Activated B cell treated with CpG ODN at 0.5 μM for 24 hours (primary cell): ENCODE measurements at regions not wholly inside any gene's neighbourhood (a gene's known extent, or its start where the extent isn't known, plus 50 kb on each side); places are given as distances from the start of the nearest gene placed in this dataset.

Experiments
- ATAC-seq: fragments of 200-7000 bp; cut with Tn5 transposase; one replicate; pipeline ENCODE4 v1.10.0; 2021; ENCODE audit warnings: low read depth, mild to moderate bottlenecking, moderate library complexity
- CTCF ChIA-PET: fragments of 350-600 bp; sonication (Branson Sonifier 250); formaldehyde crosslinking; loops from one replicate; lab custom pipeline; 2021; ENCODE audit warnings: antibody characterized with exemption; lab: Charles Lee
- POLR2A ChIA-PET: fragments of 350-600 bp; sonication (Branson Sonifier 250); formaldehyde crosslinking; loops from one replicate; lab custom pipeline; 2021; ENCODE audit warnings: antibody characterized with exemption; lab: Charles Lee
- DNase-seq: peaks from one replicate; pipeline ENCODE4 v3.0.0; 2022
- H3K27ac Mint-ChIP-seq: one replicate; pipeline ENCODE4 v1.8.0; 2020; ENCODE audit warnings: mixed read lengths
- H3K27me3 Mint-ChIP-seq: one replicate; pipeline ENCODE4 v1.8.0; 2021; ENCODE audit warnings: mixed read lengths
- H3K36me3 Mint-ChIP-seq: one replicate; pipeline ENCODE4 v1.8.0; 2021; ENCODE audit warnings: low read depth, mixed read lengths
- H3K4me1 Mint-ChIP-seq: one replicate; pipeline ENCODE4 v1.8.0; 2021; ENCODE audit warnings: mixed read lengths
- H3K4me3 Mint-ChIP-seq: one replicate; pipeline ENCODE4 v1.8.0; 2020; ENCODE audit warnings: mild to moderate bottlenecking, mixed read lengths
- H3K9me3 Mint-ChIP-seq: one replicate; pipeline ENCODE4 v1.8.0; 2020; ENCODE audit warnings: mixed read lengths
- CTCF ChIP-seq: fragments of 200-600 bp; IDR thresholded peaks from one replicate; pipeline ENCODE4 v1.8.0; 2022; ENCODE audit warnings: antibody characterized with exemption, mild to moderate bottlenecking
- intact Hi-C: fragments of 100-400 bp; cut with micrococcal nuclease; formaldehyde crosslinking; loops from one replicate; pipeline ENCODE4 v1.15.1; 2024

- Mint-ChIP-seq H3K36me3 (no peaks in the 10 kb centered on the region), H3K4me3 (no peak overlapping the region), H3K27ac (no peak overlapping the region), H3K27me3 (no peaks in the 10 kb centered on the region), H3K4me1 (no peaks in the 10 kb centered on the region), H3K9me3 (no peaks in the 10 kb centered on the region)
- POLR2A ChIA-PET, result interaction anchor here (0.8 kb wide), 1 partner anchor 14 kb away, joined by 3 read pairs; no protein-coding TSS in a partner anchor
- DNase-seq, result no peak
- no peak for TF ChIP-seq CTCF
- no peak for ATAC-seq
- CTCF ChIA-PET, result no interaction called here
- intact Hi-C loops, result no loop called here
These were observed 333.4 kb downstream of the BCKDHB start for GRCh38 chr6:80439721-80440470.

- Mint-ChIP-seq H3K4me1 (no peaks in the 10 kb centered on the region), H3K27me3 (no peaks in the 10 kb centered on the region), H3K9me3 (no peaks in the 10 kb centered on the region), H3K36me3 (no peaks in the 10 kb centered on the region), H3K27ac (no peak overlapping the region), H3K4me3 (no peak overlapping the region)
- ChIA-PET CTCF (no interaction called here), POLR2A (no interaction called here)
- DNase-seq (no peak), ATAC-seq (no peak)
- intact Hi-C loops, result no loop called here
- no peak for TF ChIP-seq CTCF
These were observed 332.3 kb downstream of the BCKDHB start for GRCh38 chr6:80438772-80439171.

- no peak overlapping the region for H3K27ac Mint-ChIP-seq
- no peaks in the 10 kb centered on the region for H3K36me3 Mint-ChIP-seq
- H3K4me3 Mint-ChIP-seq, result no peak overlapping the region
- no peak for TF ChIP-seq CTCF
- CTCF ChIA-PET, result no interaction called here
- intact Hi-C loops, result no loop called here
- ATAC-seq, result no peak
- no peaks in the 10 kb centered on the region for H3K4me1 Mint-ChIP-seq
- no peaks in the 10 kb centered on the region for H3K27me3 Mint-ChIP-seq
- POLR2A ChIA-PET, result no interaction called here
- no peaks in the 10 kb centered on the region for H3K9me3 Mint-ChIP-seq
- no peak for DNase-seq
These were observed 331.3 kb downstream of the BCKDHB start for GRCh38 chr6:80437801-80438200.

- no peaks in the 10 kb centered on the region for H3K36me3 Mint-ChIP-seq
- no peak for TF ChIP-seq CTCF
- intact Hi-C loops, result no loop called here
- no peak overlapping the region for H3K4me3 Mint-ChIP-seq
- ChIA-PET POLR2A (no interaction called here), CTCF (no interaction called here)
- H3K27ac Mint-ChIP-seq, result no peak overlapping the region
- no peaks in the 10 kb centered on the region for H3K4me1 Mint-ChIP-seq
- H3K27me3 Mint-ChIP-seq, result no peaks in the 10 kb centered on the region
- peaks cover 2% of the 10 kb centered on the region for H3K9me3 Mint-ChIP-seq
- ATAC-seq, result no peak
- no peak for DNase-seq
These were observed 330.8 kb downstream of the BCKDHB start for GRCh38 chr6:80437221-80437620.

GRCh38 chr6:80436663-80437062 lies 330.2 kb downstream of the BCKDHB start:
- no peaks in the 10 kb centered on the region for H3K36me3 Mint-ChIP-seq
- POLR2A ChIA-PET, result no interaction called here
- CTCF ChIA-PET, result no interaction called here
- H3K27ac Mint-ChIP-seq, result no peak overlapping the region
- H3K4me1 Mint-ChIP-seq, result no peaks in the 10 kb centered on the region
- DNase-seq (no peak), ATAC-seq (no peak)
- intact Hi-C loops, result no loop called here
- H3K9me3 Mint-ChIP-seq, result peaks cover 4% of the 10 kb centered on the region
- H3K27me3 Mint-ChIP-seq, result no peaks in the 10 kb centered on the region
- no peak for TF ChIP-seq CTCF
- H3K4me3 Mint-ChIP-seq, result no peak overlapping the region
